SU-DHL-6 (cell line): ENCODE measurements at regions not wholly inside any gene's neighbourhood (a gene's known extent, or its start where the extent isn't known, plus 50 kb on each side); places are given as distances from the start of the nearest gene placed in this dataset.

Experiments used
- H2AFZ ChIP-seq: fragments of 200-600 bp; sonication (generic); 2 replicates; pipeline ENCODE4 v1.6.1; 2014; ENCODE audit warnings: low read depth, mild to moderate bottlenecking, moderate library complexity, mixed read lengths, antibody characterized with exemption, low read length; ENCODE audit not compliant: severe bottlenecking
- H3F3A ChIP-seq: fragments of 200-600 bp; shearing (Covaris generic); 2 replicates; pipeline ENCODE4 v1.6.0; 2016; ENCODE audit warnings: antibody characterized with exemption, mild to moderate bottlenecking; ENCODE audit not compliant: insufficient read depth
- H3K27ac ChIP-seq: fragments of 200-600 bp; sonication (generic); 2 replicates; pipeline ENCODE4 v1.5.1; 2016; ENCODE audit warnings: low read depth, mild to moderate bottlenecking, low read length, moderate library complexity, mixed read lengths
- H3K27me3 ChIP-seq: fragments of 200-600 bp; sonication (generic), shearing (Covaris generic); 2 replicates; pipeline ENCODE4 v1.6.0; 2014; ENCODE audit warnings: mild to moderate bottlenecking, low read length
- H3K36me3 ChIP-seq: fragments of 200-600 bp; sonication (generic); 2 replicates; pipeline ENCODE4 v1.6.1; 2014; ENCODE audit warnings: mild to moderate bottlenecking, low read length, mixed read lengths
- H3K4me2 ChIP-seq: fragments of 300-600, 200-600 bp; shearing (Covaris generic), sonication (generic); 2 replicates; pipeline ENCODE4 v1.6.0; 2014; ENCODE audit warnings: low read length, low read depth, mild to moderate bottlenecking; ENCODE audit not compliant: poor library complexity, severe bottlenecking
- H3K4me3 ChIP-seq: fragments of 200-600 bp; sonication (generic); 2 replicates; pipeline ENCODE4 v1.5.1; 2014; ENCODE audit warnings: antibody characterized with exemption, low read length, mild to moderate bottlenecking, mixed read lengths; ENCODE audit not compliant: insufficient read depth, poor library complexity, severe bottlenecking
- H3K79me2 ChIP-seq: fragments of 200-600 bp; sonication (generic); 2 replicates; pipeline ENCODE4 v1.6.1; 2014; ENCODE audit warnings: mild to moderate bottlenecking, low read length, moderate library complexity; ENCODE audit not compliant: insufficient read depth
- H3K9ac ChIP-seq: fragments of 200-600 bp; sonication (generic); 2 replicates; pipeline ENCODE4 v1.7.0; 2014; ENCODE audit warnings: mild to moderate bottlenecking, low read length
- H3K9me2 ChIP-seq: fragments of 200-600 bp; sonication (generic); replicated peaks from 2 replicates; pipeline ENCODE4 v1.6.1; 2014; ENCODE audit warnings: low read length; ENCODE audit not compliant: insufficient read depth
- H3K9me3 ChIP-seq: fragments of 200-600 bp; sonication (generic); 2 replicates; pipeline ENCODE4 v1.6.1; 2014; ENCODE audit warnings: low read length, mixed read lengths; ENCODE audit not compliant: insufficient read depth
- H4K20me1 ChIP-seq: fragments of 200-600 bp; sonication (generic); 2 replicates; pipeline ENCODE4 v1.6.1; 2014; ENCODE audit warnings: low read depth, mild to moderate bottlenecking, antibody characterized with exemption, low read length, moderate library complexity, mixed read lengths
- CTCF ChIP-seq: fragments of 200-600 bp; sonication (generic); IDR thresholded peaks from one replicate; pipeline ENCODE4 v1.5.1; 2017; ENCODE audit warnings: antibody characterized with exemption, mild to moderate bottlenecking, low read length, moderate library complexity; ENCODE audit not compliant: insufficient read depth, poor library complexity, severe bottlenecking
- EZH2phosphoT487 ChIP-seq: fragments of 200-600 bp; sonication (generic), shearing (Covaris generic); conservative IDR thresholded peaks from 2 replicates; pipeline ENCODE4 v1.6.1; 2018; ENCODE audit warnings: mild to moderate bottlenecking, antibody characterized with exemption, low read length, moderate library complexity, mixed read lengths

DNA sequence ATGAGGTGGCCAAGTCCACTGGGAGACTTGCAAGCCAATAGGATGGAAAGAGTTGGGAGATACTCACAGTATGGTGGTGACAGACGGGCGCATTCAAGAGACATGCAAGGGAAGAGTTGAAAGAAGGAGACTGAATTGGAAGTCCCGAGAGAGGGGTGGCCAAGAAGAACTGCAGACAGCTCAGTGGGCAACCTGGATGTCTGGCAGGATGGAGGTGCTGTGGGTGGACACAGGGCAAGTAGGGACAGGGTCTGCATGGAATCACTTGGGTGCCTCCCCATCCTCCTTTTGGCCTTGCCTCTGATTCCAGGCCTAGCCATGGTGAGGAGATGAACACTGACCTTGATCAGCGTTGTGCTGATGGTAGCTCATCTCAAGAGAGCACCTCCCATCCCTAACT, 235.7 kb upstream of the COPS8 start:
- no peaks in the 10 kb centered on the region for H3K27me3 ChIP-seq
- no peak overlapping the region for H3K27ac ChIP-seq
- no peaks in the 10 kb centered on the region for H3K36me3 ChIP-seq
- no peaks in the 10 kb centered on the region for H3F3A ChIP-seq
- TF ChIP-seq EZH2phosphoT487 (no peak), CTCF (no peak)
- H3K4me3 ChIP-seq: no peak overlapping the region
- H3K4me2 ChIP-seq: no peak overlapping the region
- H4K20me1 ChIP-seq: no peaks in the 10 kb centered on the region
- no peaks in the 10 kb centered on the region for H3K9me2 ChIP-seq
- H3K9ac ChIP-seq: no peak overlapping the region
- H3K9me3 ChIP-seq: no peaks in the 10 kb centered on the region
- H3K79me2 ChIP-seq: no peaks in the 10 kb centered on the region
- no peak overlapping the region for H2AFZ ChIP-seq

- H3K27ac ChIP-seq: no peak overlapping the region
- no peaks in the 10 kb centered on the region for H3F3A ChIP-seq
- H3K36me3 ChIP-seq: no peaks in the 10 kb centered on the region
- H3K9ac ChIP-seq: no peak overlapping the region
- no peak overlapping the region for H3K4me3 ChIP-seq
- H2AFZ ChIP-seq: no peak overlapping the region
- H3K27me3 ChIP-seq: no peaks in the 10 kb centered on the region
- no peak overlapping the region for H3K4me2 ChIP-seq
- no peaks in the 10 kb centered on the region for H3K9me3 ChIP-seq
- no peaks in the 10 kb centered on the region for H3K79me2 ChIP-seq
- TF ChIP-seq CTCF: no peak
- TF ChIP-seq EZH2phosphoT487: no peak
- H4K20me1 ChIP-seq: no peaks in the 10 kb centered on the region
- H3K9me2 ChIP-seq: no peaks in the 10 kb centered on the region
Observed at GRCh38 chr2:236851187-236851586, 234.5 kb upstream of the COPS8 start.

GRCh38 chr2:236852100-236852976, 233.4 kb upstream of the COPS8 start:
- H2AFZ ChIP-seq: no peak overlapping the region
- H3K4me3 ChIP-seq: no peak overlapping the region
- H3F3A ChIP-seq: no peaks in the 10 kb centered on the region
- no peak overlapping the region for H3K4me2 ChIP-seq
- no peaks in the 10 kb centered on the region for H3K9me2 ChIP-seq
- no peaks in the 10 kb centered on the region for H3K27me3 ChIP-seq
- H3K9me3 ChIP-seq: no peaks in the 10 kb centered on the region
- H3K27ac ChIP-seq: no peak overlapping the region
- H4K20me1 ChIP-seq: no peaks in the 10 kb centered on the region
- TF ChIP-seq CTCF (no peak), EZH2phosphoT487 (no peak)
- H3K79me2 ChIP-seq: no peaks in the 10 kb centered on the region
- H3K9ac ChIP-seq: no peak overlapping the region
- H3K36me3 ChIP-seq: no peaks in the 10 kb centered on the region
